Ramos (cell line): ENCODE measurements at regions not wholly inside any gene's neighbourhood (a gene's known extent, or its start where the extent isn't known, plus 50 kb on each side); places are given as distances from the start of the nearest gene placed in this dataset.
"Not testable (repeated sequence)": the region's sequence is repeated elsewhere in the genome, so short reads cannot be mapped to it uniquely, and the experiment has no call there.

Source experiments
- in situ Hi-C: fragments of 300-500 bp; cut with MboI; formaldehyde crosslinking; loops from one replicate; pipeline ENCODE4 v1.14.3; 2022; ENCODE audit warnings: low sequenced_read_pairs; ENCODE audit not compliant: unreplicated experiment

- in situ Hi-C loops = no loop called here
These were observed 629.0 kb downstream of the NR2F2 start for GRCh38 chr15:96959501-96959900.

- in situ Hi-C loops = no loop called here
These were observed 630.4 kb downstream of the NR2F2 start for GRCh38 chr15:96960711-96961480.

- in situ Hi-C loops = no loop called here
These were observed 636.1 kb downstream of the NR2F2 start for GRCh38 chr15:96966554-96966953.

GRCh38 chr15:96969732-96970710 is 639.5 kb downstream of the NR2F2 start:
- in situ Hi-C loops = no loop called here

GRCh38 chr15:96972201-96972600 is 641.7 kb downstream of the NR2F2 start:
- in situ Hi-C loops = no loop called here

- in situ Hi-C loops = no loop called here
These were observed 644.3 kb downstream of the NR2F2 start for GRCh38 chr15:96974761-96975160.

- in situ Hi-C loops = no loop called here
These were observed 647.4 kb downstream of the NR2F2 start for GRCh38 chr15:96977886-96978285.

- in situ Hi-C loops = no loop called here
These were observed 648.5 kb downstream of the NR2F2 start for GRCh38 chr15:96978937-96979473.

GRCh38 chr15:96984121-96984671 is 653.7 kb downstream of the NR2F2 start:
- in situ Hi-C loops = not testable (repeated sequence)

- in situ Hi-C loops = no loop called here
These were observed 662.3 kb downstream of the NR2F2 start for GRCh38 chr15:96992817-96993216.

- in situ Hi-C loops = no loop called here
These were observed 667.0 kb downstream of the NR2F2 start for GRCh38 chr15:96997538-96997937.

GRCh38 chr15:97009031-97009431 is 678.5 kb downstream of the NR2F2 start:
- in situ Hi-C loops = no loop called here

GRCh38 chr15:97012986-97013385 is 682.5 kb downstream of the NR2F2 start:
- in situ Hi-C loops = no loop called here

- in situ Hi-C loops = no loop called here
These were observed 683.0 kb downstream of the NR2F2 start for GRCh38 chr15:97013491-97013890.

- in situ Hi-C loops = no loop called here
These were observed 683.5 kb downstream of the NR2F2 start for GRCh38 chr15:97014001-97014400.

- in situ Hi-C loops = no loop called here
These were observed 693.0 kb downstream of the NR2F2 start for GRCh38 chr15:97023488-97023844.

- in situ Hi-C loops = no loop called here
These were observed 696.3 kb downstream of the NR2F2 start for GRCh38 chr15:97026781-97027180.

- in situ Hi-C loops = no loop called here
These were observed 697.3 kb downstream of the NR2F2 start for GRCh38 chr15:97027772-97028171.

GRCh38 chr15:97030251-97030650 is 699.8 kb downstream of the NR2F2 start:
- in situ Hi-C loops = no loop called here

GRCh38 chr15:97036301-97036700 is 705.8 kb downstream of the NR2F2 start:
- in situ Hi-C loops = no loop called here

GRCh38 chr15:97037080-97037479 is 706.6 kb downstream of the NR2F2 start:
- in situ Hi-C loops = no loop called here
